ENCODE measurements at regions not wholly inside any gene's neighbourhood (a gene's known extent, or its start where the extent isn't known, plus 50 kb on each side); places are given as distances from the start of the nearest gene placed in this dataset.

DNA sequence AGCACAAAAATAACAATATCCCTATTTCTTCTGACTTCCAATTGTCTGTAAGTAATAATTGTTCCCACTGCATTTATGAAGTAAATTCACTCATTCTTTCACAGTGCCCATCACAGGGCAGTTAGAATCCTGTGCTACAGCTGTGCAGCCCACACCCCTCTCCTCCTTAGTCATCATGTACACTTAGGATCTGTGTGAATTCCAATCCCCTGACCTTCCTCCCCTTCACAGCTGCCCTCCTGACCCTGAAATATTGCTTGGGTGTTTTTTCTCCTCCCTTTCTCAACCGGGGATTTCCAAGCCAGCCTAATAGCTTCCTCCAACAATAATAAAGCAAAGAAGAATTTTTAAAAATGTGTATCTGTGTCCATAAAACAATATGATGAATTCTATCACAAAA, 91.5 kb upstream of the BEND6 start:
- peak; percentile 78 to 86 (median 85) for DNase-seq

DNA sequence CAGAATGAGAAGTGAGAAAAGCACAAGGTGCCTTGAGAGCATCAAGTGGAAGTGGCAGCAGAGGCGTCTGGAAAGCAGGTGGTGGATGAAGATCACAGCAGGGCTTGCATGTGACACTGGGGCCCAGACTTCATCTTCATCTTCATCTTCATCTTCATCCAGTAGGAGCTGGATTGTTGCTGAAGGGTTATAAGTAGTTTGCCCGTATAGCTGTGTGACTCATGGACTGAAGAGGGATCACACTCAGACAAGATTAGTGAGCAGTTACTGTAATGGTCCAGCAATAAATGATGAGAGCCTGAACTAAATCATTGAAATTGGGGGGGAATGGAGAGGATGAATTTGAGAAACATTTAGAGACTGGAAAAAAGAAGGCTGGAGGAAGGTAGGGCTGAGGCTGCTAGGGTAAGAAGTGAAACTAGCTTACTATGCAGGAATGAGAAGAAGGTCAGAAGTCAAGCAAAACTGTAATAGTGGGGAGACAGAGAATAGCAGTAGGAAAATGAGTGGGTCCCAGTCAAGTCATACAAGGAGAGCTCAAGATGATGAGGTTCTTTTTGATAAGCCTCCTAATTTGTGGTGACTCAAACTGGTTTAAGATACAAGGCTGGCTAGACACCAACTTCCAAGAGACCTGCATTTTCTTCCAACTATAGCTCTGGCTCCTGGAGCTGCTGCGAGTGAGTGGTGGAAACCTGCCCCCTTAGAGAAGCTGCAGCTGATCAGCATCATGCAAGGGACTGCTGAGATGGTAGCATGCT, 92.3 kb upstream of the BEND6 start:
- peak in 1 of 3 donors; percentile 17 for DNase-seq

GRCh38 chr6:56860475-56860874, 94.4 kb upstream of the BEND6 start:
- no peak for DNase-seq

GRCh38 chr6:56856036-56856580, 98.8 kb upstream of the BEND6 start:
- no peak for DNase-seq

DNA sequence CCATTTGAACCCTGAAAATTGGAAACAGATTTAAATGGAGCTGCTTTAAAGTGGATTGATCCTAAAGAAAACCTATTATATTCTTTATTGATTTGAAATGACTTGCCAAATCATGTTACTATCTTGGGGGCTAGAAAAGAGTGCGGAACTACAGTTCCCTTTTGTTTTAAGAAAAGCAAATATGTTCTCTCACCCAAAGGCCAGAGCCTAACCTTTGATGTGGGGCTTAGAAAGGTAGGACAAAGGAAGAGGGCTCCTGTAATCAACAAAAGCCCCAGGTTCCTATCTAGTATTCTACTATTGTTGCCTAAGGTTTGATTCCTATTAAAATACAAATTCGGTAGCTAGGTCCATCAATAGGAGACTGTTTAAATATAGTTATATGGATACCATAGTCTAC, 100.8 kb upstream of the BEND6 start:
- DNase-seq: no peak

GRCh38 chr6:56853541-56853940, 101.4 kb upstream of the BEND6 start:
- no peak for DNase-seq

GRCh38 chr6:56852260-56853010, 102.5 kb upstream of the BEND6 start:
- DNase-seq: no peak

DNA sequence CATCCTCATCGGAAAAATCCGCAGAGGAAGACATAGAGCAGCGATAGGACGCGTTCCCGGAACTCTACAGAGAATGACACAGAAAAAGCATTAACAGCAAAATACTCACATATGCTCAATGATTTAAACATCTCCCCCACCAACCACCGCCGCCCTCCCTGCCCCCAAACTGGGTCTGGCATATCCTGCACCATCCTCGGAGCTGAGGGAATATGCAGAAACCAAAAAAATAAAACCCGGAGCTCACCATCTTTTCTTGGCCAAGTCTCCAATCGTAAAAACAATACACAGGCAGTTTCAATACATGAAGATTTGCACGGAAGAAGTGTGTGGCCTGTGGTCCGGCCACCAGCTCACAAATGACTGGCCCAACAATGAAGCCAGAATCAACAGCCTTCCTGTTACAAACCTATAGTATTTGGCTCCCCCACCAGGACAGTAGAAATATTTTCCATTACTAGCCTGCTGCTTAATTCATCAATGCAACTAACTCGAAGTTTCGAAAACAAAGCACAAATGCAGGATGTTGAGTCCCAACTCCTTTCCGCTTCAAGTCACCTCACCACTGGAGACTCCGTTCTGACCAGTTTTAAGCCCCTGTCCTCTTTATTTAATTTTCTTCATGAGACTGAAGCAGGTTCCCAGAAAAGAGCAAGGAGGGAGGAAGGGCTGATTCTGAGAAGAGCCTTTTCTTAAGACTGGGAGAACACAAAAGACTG, 103.2 kb upstream of the BEND6 start:
- DNase-seq: peak; percentile 72 to 83 (median 75)

DNA sequence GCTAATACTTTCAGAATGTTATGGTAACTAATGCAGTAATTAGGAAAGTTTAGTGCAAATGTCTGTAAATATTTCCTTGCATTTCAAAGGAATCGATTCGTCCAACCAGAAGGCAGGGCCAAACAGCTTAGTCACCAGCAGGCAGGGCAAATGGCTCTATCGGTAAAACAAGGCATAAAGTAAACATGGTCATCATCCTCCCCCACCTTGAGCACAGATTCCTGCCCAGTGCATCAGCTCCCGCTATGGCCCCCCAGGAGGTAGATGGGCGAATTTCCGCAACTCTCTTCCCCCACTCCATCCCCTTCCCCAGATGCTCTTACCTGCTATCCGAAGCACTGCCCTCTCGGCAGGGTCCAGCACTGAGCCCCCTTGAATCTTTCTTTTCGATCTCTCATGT, 103.8 kb upstream of the BEND6 start:
- no peak for DNase-seq

GRCh38 chr6:56850626-56851025, 104.3 kb upstream of the BEND6 start:
- no peak for DNase-seq

DNA sequence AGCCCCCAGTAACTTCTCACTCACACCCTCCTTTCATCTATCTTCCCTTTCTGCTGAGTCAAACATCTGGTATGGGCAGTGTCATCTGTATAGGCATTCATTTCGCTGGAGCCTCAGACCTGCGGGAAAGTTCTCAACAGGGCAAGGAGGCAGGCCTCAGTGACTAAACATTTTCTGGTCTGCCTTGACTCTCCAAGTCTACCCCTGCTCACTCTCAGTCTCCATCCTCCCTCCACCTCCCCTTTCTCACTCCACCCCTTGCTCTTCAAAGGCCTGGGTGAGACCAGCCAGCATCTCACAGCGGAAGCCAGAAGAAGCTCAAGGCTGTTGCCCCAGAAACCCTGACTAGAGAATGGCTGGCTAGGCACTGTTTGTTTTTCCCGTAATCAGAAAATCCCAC, 105.0 kb upstream of the BEND6 start:
- no peak for DNase-seq

- no peak for DNase-seq
These were observed 106.8 kb upstream of the BEND6 start for GRCh38 chr6:56848105-56848504.

DNA sequence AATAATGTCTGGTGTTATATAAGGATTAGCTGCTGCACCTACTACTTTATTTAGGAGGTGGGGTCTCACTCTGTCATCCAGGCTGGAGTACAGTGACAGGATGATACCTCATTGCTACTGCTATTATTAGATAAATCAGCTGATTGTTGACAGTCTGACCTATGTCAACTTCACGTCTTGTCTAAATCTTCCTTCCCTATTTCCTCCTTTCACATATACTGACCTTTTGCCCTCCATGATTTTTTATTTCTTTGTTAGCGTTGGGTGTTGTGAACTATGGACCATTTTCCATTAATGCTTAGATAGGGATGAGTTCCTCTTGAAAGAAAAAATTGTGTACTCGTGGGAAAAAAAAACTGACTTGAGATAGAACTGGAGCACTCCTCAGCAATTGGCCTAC, 109.9 kb upstream of the BEND6 start:
- no peak for DNase-seq

GRCh38 chr6:56843476-56844349, 111.2 kb upstream of the BEND6 start:
- DNase-seq: peak; percentile 77 to 91 (median 79)

GRCh38 chr6:56842686-56843475, 112.0 kb upstream of the BEND6 start:
- peak; percentile 76 to 89 (median 79) for DNase-seq

- DNase-seq: no peak
These were observed 113.2 kb upstream of the BEND6 start for GRCh38 chr6:56841751-56842150.

DNA sequence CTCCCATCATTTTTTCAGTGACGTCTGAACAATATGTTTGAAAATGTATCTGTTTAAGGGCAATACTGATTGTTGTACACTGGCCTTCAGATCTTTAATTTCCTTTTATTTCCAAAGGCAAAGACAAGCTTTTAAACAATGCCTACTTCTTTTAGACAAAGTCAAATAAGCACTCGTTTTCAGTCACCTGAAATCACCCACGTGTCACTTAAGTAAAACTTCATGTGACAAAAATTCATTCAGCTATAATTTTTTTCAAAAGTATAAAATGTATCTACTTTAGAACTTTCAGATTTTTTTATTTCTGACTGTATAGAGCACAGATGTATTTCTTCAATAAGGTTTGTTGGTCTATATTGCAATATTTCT, 113.5 kb upstream of the BEND6 start:
- no peak for DNase-seq

DNA sequence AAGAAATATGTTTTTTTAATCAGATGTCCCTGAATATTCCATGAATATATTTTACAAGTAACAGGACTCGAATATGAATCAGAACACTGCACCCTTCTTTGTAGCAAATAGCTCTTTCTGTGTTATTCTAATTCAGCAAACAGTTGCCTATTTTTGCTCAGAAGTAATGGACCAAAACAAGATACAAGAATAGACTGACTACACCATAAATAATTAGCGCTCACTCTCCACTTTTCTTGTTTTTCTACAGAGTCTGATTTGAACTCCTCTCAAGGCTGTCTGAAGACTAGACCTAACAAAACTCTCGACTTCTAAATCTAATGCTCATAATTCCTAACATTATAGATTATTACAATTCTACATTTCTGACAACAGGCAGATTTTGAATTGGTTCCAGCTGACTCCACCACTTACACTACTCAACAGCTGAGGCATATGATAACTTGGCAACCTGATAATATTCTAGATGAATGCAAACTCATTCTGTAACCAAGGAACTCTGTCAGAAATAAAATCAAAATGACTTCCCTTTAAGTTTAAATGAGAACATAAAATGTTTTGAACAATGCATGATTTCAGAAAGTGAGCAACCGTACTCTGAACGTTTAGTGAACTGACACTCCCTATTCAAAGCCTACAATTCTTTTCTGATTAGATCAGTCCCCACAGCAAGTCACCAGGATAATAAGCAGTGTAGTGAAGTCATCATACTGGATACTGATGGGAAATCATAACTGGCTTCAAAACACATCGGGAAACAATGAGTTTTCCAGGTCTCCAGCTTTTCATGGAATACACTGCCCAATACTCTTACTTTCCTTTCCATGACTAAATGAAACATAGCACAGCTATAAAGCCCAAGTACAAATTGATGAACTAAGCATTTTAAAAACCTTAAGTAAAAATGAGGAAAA, 114.2 kb upstream of the BEND6 start:
- peak in 1 of 3 donors; percentile 21 for DNase-seq

DNA sequence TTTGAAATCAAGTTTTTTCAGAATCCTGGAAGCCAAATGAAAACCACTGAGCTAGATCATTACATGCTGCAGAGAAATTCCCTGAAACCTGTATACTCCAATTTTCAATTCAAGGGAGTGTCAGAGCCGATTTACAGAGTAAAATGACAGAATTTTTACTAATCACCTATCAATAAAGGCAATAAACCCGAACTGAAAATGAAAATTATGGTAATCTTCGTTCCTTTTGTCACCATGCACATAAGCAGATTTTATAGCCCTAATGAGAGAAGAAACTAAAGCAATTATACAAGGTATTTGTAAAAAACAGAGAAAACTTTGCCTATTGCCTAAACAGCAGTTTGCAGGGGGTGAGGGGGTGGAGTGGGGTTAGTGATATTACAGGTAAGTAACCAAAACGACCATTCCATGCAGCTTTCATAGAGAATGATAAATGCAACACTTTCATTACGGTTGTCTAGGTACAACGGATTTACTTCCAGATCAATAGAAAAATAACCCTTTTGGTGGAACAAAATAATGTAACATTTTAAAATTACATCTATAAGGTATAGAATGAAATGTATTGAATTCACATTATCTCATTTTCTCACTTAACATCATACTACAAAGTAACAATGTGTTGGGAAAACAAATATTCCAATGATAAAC, 115.2 kb upstream of the BEND6 start:
- no peak for DNase-seq

- DNase-seq: peak in 1 of 3 donors; percentile 18
These were observed 115.9 kb upstream of the BEND6 start for GRCh38 chr6:56838965-56839364.
